ENCODE measurements at regions not wholly inside any gene's neighbourhood (a gene's known extent, or its start where the extent isn't known, plus 50 kb on each side); places are given as distances from the start of the nearest gene placed in this dataset.

- TF ChIP-seq, protein P1, sequence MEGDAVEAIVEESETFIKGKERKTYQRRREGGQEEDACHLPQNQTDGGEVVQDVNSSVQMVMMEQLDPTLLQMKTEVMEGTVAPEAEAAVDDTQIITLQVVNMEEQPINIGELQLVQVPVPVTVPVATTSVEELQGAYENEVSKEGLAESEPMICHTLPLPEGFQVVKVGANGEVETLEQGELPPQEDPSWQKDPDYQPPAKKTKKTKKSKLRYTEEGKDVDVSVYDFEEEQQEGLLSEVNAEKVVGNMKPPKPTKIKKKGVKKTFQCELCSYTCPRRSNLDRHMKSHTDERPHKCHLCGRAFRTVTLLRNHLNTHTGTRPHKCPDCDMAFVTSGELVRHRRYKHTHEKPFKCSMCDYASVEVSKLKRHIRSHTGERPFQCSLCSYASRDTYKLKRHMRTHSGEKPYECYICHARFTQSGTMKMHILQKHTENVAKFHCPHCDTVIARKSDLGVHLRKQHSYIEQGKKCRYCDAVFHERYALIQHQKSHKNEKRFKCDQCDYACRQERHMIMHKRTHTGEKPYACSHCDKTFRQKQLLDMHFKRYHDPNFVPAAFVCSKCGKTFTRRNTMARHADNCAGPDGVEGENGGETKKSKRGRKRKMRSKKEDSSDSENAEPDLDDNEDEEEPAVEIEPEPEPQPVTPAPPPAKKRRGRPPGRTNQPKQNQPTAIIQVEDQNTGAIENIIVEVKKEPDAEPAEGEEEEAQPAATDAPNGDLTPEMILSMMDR (conservative IDR thresholded peaks at IDR 0.05; ENCODE audit: low read length) = no peak
- no peak for TF ChIP-seq EZH2phosphoT487 (IDR thresholded peaks at IDR 0.05; ENCODE audit: borderline replicate concordance)
Observed at GRCh38 chr4:3861720-3862639, 95.8 kb downstream of the ADRA2C start.

Data from Loucy (cell line).